ENCODE measurements at regions not wholly inside any gene's neighbourhood (a gene's known extent, or its start where the extent isn't known, plus 50 kb on each side); places are given as distances from the start of the nearest gene placed in this dataset.

DNA sequence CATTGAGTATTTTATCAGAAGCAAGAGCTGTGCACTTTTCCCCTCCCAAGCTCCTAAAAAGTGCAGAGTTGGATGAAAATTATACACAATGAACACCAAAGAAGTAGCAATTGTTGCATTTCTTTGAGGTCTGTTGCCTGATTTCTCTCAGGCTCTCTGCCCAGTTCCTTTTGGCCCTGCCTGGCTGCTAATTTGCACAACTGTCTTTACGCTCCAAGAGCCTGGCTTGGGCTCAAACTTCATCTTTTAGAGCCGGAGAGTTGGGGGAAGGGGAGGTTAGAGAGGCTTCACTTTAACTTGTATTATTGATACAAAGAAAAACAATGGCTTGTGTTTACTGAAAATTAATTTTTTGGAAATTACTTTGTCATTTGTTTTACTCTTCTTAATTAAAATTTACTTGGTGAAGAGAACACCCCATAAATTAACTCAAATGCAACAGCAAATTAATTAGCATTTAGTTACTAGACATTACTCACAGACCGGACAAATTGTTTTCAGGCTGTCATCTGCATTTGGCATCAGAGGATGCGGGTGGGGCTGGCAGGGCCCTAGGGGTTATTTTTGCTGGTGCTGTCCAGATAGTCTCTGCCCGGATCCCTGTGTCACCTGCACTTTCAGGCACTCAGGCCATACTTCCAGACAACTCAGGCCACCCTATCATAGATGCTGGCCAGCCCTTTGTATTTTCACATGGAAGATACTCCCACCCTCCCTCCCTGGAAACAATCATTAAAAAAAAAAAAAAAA, 407.3 kb downstream of the NXPE2 start:
- DNase-seq = no peak

DNA sequence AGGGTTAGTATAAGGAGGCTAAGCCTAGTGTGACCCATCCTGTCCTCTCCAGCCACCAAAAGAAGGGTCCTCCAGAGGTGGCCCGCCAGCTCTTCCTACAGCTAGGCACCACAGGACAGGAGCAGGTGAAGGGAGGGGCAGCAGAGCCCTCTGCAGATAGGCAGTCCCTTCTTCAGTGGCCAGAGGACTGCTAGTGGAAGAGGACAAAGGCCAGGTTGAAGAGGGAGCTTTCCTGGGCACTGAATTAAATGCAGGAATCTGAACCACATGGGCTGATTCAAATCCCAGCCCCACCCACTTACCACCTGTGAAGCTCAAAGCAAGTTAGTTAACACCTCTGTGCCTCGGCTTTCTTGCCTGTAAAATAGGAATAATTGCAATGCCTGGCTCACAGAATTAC, 409.5 kb downstream of the NXPE2 start:
- DNase-seq = no peak

DNA sequence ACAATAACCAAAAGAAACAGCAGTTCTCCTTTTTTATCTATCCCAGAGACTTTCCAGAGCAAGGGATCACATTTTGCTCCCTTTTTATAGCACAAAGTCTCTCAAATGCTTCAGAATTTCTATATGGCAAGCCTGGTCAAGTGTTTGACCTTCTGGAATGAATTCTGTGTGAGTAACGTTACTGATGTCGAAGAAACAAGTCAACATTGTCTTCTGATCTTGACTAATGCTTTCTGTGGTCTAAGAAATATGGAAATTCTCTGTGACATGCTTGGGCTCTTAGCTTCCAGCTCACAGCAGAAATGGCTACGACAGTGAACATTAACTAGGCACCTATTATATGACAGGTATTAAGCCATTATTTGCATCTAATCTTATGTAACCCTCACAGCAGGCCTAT, 411.7 kb downstream of the CADM1 start:
- DNase-seq = no peak

DNA sequence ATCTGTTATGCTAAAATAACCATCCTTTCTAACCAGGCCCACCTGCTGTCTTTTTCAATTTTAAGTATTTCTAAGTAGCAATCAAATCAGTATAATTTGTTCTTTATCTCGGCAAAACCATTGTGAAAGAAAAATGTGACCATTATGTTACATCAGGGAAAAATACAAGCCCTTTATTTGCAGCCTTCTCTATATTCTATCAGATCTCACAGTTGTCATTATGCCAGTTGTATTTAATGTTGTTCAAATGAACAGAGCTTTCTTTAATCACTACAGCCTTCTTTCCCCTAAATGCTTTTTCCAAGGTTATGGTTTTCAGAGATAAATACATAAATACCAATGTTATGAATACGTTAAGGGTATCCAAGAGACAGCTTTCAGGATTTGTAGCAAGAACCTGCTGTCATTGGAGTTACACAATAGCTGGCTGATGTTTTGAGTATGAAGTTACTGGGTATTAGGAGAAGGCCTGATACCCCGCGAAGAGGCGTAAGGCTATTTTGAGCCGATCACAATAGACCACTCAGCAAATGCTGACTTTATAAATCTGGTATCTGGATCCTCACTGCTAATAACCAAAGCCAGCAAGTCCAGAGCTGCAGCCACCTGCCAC, 406.3 kb downstream of the CADM1 start:
- DNase-seq = no peak

DNA sequence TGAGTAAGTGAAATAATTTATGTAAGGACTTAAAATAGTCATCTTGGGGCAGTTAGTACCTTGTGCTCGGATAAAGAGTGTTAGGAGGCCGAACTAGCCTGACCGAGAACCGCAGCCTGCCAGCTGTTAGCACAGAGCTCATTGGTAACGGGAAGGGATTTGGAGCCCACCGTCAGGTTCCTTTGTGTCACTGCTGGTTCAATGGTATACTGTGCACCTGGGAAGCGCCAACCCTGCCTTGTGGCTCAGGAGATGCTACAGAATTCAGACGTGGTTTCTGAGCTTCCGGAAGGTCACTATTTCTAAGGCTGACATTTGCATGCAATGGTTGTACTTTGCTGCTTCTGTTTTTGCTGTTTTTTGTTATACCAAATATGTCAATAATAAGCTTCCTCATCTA, 403.5 kb downstream of the CADM1 start:
- DNase-seq = no peak

DNA sequence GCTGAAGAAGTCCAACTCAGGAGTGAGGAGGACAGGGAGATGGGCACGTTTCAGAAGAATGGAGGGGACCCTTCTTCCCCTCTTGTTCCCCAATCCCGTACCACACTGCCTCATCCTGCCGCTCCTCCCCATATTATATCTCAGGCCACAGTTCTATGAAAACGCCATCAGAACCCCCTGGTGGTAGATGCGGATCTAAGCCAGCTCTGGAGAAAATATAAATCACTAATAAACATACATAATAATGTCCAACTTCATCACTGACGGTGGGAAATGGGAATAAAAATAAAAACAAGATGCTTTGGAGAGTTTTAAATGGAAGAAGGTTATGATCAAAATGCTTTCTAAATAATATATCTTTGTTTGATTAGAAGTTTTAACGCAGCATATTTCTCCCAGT, 400.3 kb downstream of the CADM1 start:
- no peak for DNase-seq

DNA sequence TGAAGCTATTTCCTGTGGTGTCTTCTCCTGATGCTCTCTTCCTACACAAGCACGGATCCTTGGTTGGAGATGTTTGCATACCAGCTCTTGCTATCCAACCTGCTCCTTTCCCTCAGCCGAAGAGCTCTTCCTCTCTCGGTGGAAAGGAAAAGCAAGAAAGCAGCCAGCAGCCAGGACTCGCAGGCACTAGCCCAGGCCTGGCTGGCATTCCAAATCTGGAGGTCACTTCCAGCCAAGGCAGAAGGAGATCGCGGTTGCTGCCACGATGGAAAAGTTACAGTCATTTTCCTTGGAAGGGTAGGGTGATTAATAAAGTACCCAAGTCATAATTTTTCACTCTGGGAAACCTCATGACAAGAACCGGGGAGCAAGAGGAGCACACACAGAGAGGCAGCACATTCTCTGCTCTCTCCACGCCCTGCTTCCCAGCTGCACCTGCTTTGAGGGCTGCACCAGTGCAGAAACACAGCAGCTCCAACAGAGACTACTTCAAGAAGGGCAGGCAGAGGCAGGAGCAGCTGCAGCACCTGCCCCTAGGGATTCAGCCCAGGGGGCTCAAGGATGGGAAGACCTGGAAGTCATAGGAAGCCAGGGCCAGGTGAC, 399.3 kb downstream of the CADM1 start:
- DNase-seq = peak in 1 of 2 experiments; percentile 17

DNA sequence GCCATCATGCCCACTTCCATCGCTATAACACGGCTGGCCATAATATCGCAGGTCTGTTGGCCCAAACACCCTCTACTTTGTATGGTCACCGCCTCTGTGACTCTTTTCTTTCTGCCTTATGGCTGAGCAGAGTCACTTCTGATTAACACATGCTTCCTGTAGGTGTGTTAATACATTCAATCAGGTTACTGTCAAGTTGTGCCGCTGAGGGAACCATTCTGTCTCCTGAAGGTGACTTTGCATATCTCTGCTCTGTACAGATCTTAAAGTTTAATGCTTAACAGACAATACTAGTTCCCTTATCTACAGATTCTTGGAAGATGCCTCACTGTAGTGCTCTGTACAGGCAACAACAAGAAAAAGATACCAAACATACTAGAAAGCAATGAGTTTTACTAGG, 393.1 kb downstream of the CADM1 start:
- no peak for DNase-seq

DNA sequence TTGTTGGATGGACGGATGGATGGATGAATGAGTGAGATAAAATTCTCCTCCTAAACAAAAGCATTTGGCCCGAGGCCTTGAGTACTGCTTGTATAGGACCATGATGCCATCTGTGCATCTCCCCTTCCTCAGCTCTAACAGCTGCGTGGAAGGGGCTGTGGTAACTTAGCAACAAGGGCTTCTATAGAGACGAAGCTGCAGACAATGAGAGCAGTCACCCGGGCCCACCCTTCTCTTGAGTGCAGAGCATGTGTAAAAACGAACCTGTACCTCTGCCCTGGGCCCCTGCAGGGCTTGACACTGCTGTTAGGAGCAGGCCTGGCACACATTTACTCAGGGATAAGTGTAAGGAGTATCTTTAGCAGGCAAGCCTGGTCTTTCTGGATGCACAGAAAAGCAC, 391.5 kb downstream of the CADM1 start:
- DNase-seq = no peak

DNA sequence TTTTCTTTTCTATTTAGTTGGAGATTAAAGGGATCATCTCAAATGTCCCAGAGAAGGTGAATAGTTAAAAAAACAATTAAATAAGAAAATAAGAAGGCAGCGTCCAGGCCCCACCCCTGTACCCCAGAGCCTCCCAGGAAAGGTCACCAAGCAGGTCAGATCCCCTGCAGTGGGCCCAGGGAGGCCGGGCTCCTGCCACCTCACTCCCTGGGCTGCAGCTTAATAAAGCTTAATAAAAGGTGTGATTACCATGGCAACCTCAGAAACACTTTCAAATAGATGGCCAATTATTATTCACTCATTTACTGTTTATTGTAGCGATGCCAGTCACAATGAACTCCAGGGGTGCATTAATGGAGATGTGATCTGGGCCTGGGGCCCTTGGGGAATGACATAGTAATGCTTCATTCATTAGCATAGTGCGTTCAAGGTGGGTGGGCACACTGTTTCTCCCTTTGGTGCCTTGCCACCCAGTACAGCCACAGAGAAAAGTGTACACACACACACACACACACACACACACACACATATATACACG, 386.2 kb downstream of the CADM1 start:
- DNase-seq = no peak

DNA sequence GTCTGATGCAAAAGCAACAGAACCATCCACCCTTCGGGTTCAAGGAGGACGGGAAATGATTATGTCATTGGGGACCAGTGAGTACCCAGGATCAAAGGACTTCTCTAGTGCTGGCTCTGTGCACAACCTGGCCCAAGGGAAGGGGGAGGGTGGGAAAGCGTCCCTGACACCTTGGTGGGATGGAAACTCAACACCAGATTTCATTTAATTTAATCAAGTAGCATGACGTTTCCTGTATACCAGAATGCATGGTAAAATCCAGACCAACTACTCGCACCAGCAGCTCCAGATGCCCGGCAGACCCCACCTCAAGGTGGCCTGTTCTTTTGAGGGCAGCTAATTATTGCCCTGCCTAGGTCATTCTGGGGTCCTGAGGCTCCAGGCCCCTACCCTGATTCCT, 385.1 kb downstream of the CADM1 start:
- no peak for DNase-seq

Data from SHP77 (cell line).